ENCODE measurements at regions not wholly inside any gene's neighbourhood (a gene's known extent, or its start where the extent isn't known, plus 50 kb on each side); places are given as distances from the start of the nearest gene placed in this dataset.

- no peaks in the 10 kb centered on the region for H4K20me1 ChIP-seq (ENCODE audit: insufficient read depth, low read length)
- no peak overlapping the region for H3K18ac ChIP-seq (ENCODE audit: low read depth, low read length)
- H3K27ac ChIP-seq (ENCODE audit: insufficient read depth, low read length), result no peak overlapping the region
- in situ Hi-C loops (cut with MboI; ENCODE audit: low sequenced_read_pairs) (no loop called here), intact Hi-C loops (cut with micrococcal nuclease) (no loop called here), dilution Hi-C loops (cut with HindIII; ENCODE audit: low sequenced_read_pairs, unreplicated experiment) (no loop called here)
- no peak for ATAC-seq (ENCODE audit: low read depth)
- H4K5ac ChIP-seq (ENCODE audit: low read depth, low read length), result no peak overlapping the region
- no peak overlapping the region for H2BK120ac ChIP-seq (ENCODE audit: low read depth, low read length)
- H3K79me1 ChIP-seq (ENCODE audit: low read depth in 1 of 2, low read length in 2 of 2), result no peaks in the 10 kb centered on the region
- no peaks in the 10 kb centered on the region for H3K4me1 ChIP-seq (ENCODE audit: control insufficient read depth, insufficient read depth, low read length)
- no peak overlapping the region for H3K9ac ChIP-seq (ENCODE audit: low read depth, low read length)
- H2AK5ac ChIP-seq (ENCODE audit: low read depth, low read length), result no peak overlapping the region
- no peak overlapping the region for H3K4me2 ChIP-seq (ENCODE audit: low read depth, low read length)
- H3K9me1 ChIP-seq (ENCODE audit: insufficient read depth, low read length), result no peaks in the 10 kb centered on the region
- BruUV-seq (replicated peaks), result no TSS peak
- H3K27me3 ChIP-seq (ENCODE audit: control insufficient read depth, insufficient read depth, low read length), result no peaks in the 10 kb centered on the region
- H2AK9ac ChIP-seq (replicated peaks; ENCODE audit: low read depth, low read length, poor library complexity), result no peak overlapping the region
- TF ChIP-seq MXI1 (IDR thresholded peaks at IDR 0.05; ENCODE audit: borderline replicate concordance, low read depth, low read length) (no peak), POLR2A (IDR thresholded peaks at IDR 0.05; ENCODE audit: low read depth, low read length) (no peak), NFE2L2 (IDR thresholded peaks at IDR 0.05; ENCODE audit: low read depth, low read length) (no peak), RFX5 (IDR thresholded peaks at IDR 0.05; ENCODE audit: low read depth, low read length) (no peak), SMC3 (IDR thresholded peaks at IDR 0.05; ENCODE audit: low read depth, low read length) (no peak), RCOR1 (IDR thresholded peaks at IDR 0.05; ENCODE audit: insufficient replicate concordance, low read length) (no peak), MAZ (IDR thresholded peaks at IDR 0.05; ENCODE audit: borderline replicate concordance, low read depth, low read length) (no peak), CEBPB (IDR thresholded peaks at IDR 0.05; ENCODE audit: low read depth, low read length) (no peak), RAD21 (IDR thresholded peaks at IDR 0.05; ENCODE audit: low read length) (no peak), BHLHE40 (IDR thresholded peaks at IDR 0.05; ENCODE audit: low read depth, low read length) (no peak)
- TF ChIP-seq, protein P1, sequence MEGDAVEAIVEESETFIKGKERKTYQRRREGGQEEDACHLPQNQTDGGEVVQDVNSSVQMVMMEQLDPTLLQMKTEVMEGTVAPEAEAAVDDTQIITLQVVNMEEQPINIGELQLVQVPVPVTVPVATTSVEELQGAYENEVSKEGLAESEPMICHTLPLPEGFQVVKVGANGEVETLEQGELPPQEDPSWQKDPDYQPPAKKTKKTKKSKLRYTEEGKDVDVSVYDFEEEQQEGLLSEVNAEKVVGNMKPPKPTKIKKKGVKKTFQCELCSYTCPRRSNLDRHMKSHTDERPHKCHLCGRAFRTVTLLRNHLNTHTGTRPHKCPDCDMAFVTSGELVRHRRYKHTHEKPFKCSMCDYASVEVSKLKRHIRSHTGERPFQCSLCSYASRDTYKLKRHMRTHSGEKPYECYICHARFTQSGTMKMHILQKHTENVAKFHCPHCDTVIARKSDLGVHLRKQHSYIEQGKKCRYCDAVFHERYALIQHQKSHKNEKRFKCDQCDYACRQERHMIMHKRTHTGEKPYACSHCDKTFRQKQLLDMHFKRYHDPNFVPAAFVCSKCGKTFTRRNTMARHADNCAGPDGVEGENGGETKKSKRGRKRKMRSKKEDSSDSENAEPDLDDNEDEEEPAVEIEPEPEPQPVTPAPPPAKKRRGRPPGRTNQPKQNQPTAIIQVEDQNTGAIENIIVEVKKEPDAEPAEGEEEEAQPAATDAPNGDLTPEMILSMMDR (conservative IDR thresholded peaks at IDR 0.05; ENCODE audit: low read depth, low read length), result no peak
- TF ChIP-seq, protein P2, sequence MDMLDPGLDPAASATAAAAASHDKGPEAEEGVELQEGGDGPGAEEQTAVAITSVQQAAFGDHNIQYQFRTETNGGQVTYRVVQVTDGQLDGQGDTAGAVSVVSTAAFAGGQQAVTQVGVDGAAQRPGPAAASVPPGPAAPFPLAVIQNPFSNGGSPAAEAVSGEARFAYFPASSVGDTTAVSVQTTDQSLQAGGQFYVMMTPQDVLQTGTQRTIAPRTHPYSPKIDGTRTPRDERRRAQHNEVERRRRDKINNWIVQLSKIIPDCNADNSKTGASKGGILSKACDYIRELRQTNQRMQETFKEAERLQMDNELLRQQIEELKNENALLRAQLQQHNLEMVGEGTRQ (IDR thresholded peaks at IDR 0.05; ENCODE audit: low read depth, low read length), result no peak
- POLR2A ChIA-PET (ENCODE audit: unreplicated experiment), result no interaction called here
- DNase-seq, result no peak
- no peak overlapping the region for H2BK20ac ChIP-seq (ENCODE audit: low read depth, low read length)
- no peak overlapping the region for H3K56ac ChIP-seq (ENCODE audit: extremely low read depth, insufficient read depth, low read length)
- H3K14ac ChIP-seq (replicated peaks; ENCODE audit: low read depth, low read length), result no peak overlapping the region
- no peak overlapping the region for H3K4me3 ChIP-seq (ENCODE audit: insufficient read depth, low read depth, low read length)
- H3K4ac ChIP-seq (ENCODE audit: low read depth, low read length), result no peak overlapping the region
- H3K9me3 ChIP-seq (ENCODE audit: control insufficient read depth, insufficient read depth, low read length), result no peaks in the 10 kb centered on the region
- no peak overlapping the region for H2AFZ ChIP-seq (replicated peaks; ENCODE audit: low read length, poor library complexity)
- H4K91ac ChIP-seq (ENCODE audit: insufficient read depth, low read depth, low read length), result no peak overlapping the region
- H3K23ac ChIP-seq (ENCODE audit: low read depth, low read length), result no peak overlapping the region
- no peak overlapping the region for H2BK5ac ChIP-seq (ENCODE audit: low read depth, low read length, poor library complexity, severe bottlenecking)
- H3K36me3 ChIP-seq (ENCODE audit: control insufficient read depth, insufficient read depth, low read length), result no peaks in the 10 kb centered on the region
- CTCF ChIA-PET, result no interaction called here
- no peak overlapping the region for H2BK15ac ChIP-seq (ENCODE audit: low read depth, low read length)
- H4K8ac ChIP-seq (ENCODE audit: low read depth in 2 of 2, low read length in 2 of 2), result no peak overlapping the region
- WGBS, 2 experiments (ENCODE audit: extremely low coverage in 2 of 2, insufficient read length in 1 of 2), result 61% methylated on average over 2 of the region's 7 CpGs; no CpG with 5 or more reads in 1 of the 2 experiments
Measured at GRCh38 chr13:90776051-90776748, 571.3 kb upstream of the MIR17HG start.

Measured in IMR-90 (cell line).